GM19438 (cell line): ENCODE measurements at regions not wholly inside any gene's neighbourhood (a gene's known extent, or its start where the extent isn't known, plus 50 kb on each side); places are given as distances from the start of the nearest gene placed in this dataset.

Source experiments
- ATAC-seq: cut with Tn5 transposase; IDR thresholded peaks from one replicate; pipeline ENCODE4 v1.9.1; 2021; ENCODE audit warnings: low read depth; ENCODE audit not compliant: unreplicated experiment

GRCh38 chr11:19526119-19526518 lies 186.5 kb upstream of the NAV2 start:
- ATAC-seq = no peak

GRCh38 chr11:19525714-19526113 lies 186.9 kb upstream of the NAV2 start:
- ATAC-seq = no peak

- no peak for ATAC-seq
These were observed 187.4 kb upstream of the NAV2 start for GRCh38 chr11:19525276-19525675.

- ATAC-seq = no peak
These were observed 188.4 kb upstream of the NAV2 start for GRCh38 chr11:19524171-19524671.

- no peak for ATAC-seq
These were observed 192.0 kb upstream of the NAV2 start for GRCh38 chr11:19520681-19521080.

GRCh38 chr11:19519912-19520641 lies 192.6 kb upstream of the NAV2 start:
- ATAC-seq = no peak

GRCh38 chr11:19519353-19519752 lies 193.3 kb upstream of the NAV2 start:
- ATAC-seq = no peak

- ATAC-seq = no peak
These were observed 199.4 kb upstream of the NAV2 start for GRCh38 chr11:19513253-19513652.

- ATAC-seq = no peak
These were observed 200.0 kb upstream of the NAV2 start for GRCh38 chr11:19512618-19513017.

GRCh38 chr11:19511413-19512183 lies 201.0 kb upstream of the NAV2 start:
- ATAC-seq = no peak

GRCh38 chr11:19511066-19511412 lies 201.6 kb upstream of the NAV2 start:
- ATAC-seq = no peak

- ATAC-seq = no peak
These were observed 202.2 kb upstream of the NAV2 start for GRCh38 chr11:19510468-19510867.

- ATAC-seq = no peak
These were observed 203.4 kb upstream of the NAV2 start for GRCh38 chr11:19509215-19509614.

- no peak for ATAC-seq
These were observed 204.5 kb upstream of the NAV2 start for GRCh38 chr11:19508165-19508564.

- no peak for ATAC-seq
These were observed 205.7 kb upstream of the NAV2 start for GRCh38 chr11:19506816-19507486.

- ATAC-seq = no peak
These were observed 209.9 kb upstream of the NAV2 start for GRCh38 chr11:19502691-19503253.

- no peak for ATAC-seq
These were observed 211.0 kb upstream of the NAV2 start for GRCh38 chr11:19501631-19502030.

GRCh38 chr11:19499999-19500398 lies 212.6 kb upstream of the NAV2 start:
- ATAC-seq = no peak

- no peak for ATAC-seq
These were observed 213.5 kb upstream of the NAV2 start for GRCh38 chr11:19499026-19499669.

GRCh38 chr11:19493446-19494213 lies 219.0 kb upstream of the NAV2 start:
- ATAC-seq = no peak
